ENCODE measurements at regions not wholly inside any gene's neighbourhood (a gene's known extent, or its start where the extent isn't known, plus 50 kb on each side); places are given as distances from the start of the nearest gene placed in this dataset.

DNA sequence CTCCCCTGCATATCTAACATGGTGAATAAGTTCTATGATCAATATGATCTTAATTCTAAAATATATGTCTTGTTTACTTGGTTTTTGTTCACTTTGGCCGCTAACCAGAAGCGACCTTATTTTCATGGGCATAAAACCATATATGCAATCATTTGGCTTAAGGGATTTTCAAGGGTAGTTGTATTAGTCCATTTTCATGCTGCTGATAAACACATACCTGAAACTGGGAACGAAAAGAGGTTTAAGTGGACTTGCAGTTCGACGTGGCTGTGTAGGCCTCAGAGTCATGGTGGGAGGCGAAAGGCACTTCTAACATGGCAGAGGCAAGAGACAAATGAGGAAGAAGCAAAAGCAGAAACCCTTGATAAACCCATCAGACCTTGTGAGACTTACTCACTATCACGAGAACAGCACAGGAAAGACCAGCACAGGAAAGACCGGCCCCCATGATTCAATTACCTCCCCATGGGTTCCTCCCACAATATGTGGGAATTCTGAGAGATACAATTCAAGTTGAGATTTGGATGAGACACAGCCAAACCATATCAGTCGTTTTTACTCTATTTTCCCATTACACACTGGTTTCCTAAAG lies 114.3 kb upstream of the CPEB2 start:
- H3K27me3 ChIP-seq (replicated peaks; ENCODE audit: insufficient read depth) = no peaks in the 10 kb centered on the region
- no peaks in the 10 kb centered on the region for H3K9me3 ChIP-seq
- H3K4me3 ChIP-seq = no peak overlapping the region
- H3K4me1 ChIP-seq (replicated peaks) = no peaks in the 10 kb centered on the region
- intact Hi-C loops (cut with DNase I) = no loop called here
- no peak overlapping the region for H3K27ac ChIP-seq
- H3K36me3 ChIP-seq = no peaks in the 10 kb centered on the region
- no peak for DNase-seq (ENCODE audit: low spot score)
- no peak for TF ChIP-seq POLR2A (IDR thresholded peaks at IDR 0.05)
- TF ChIP-seq POLR2AphosphoS5 (IDR thresholded peaks at IDR 0.05) = no peak
- TF ChIP-seq CTCF (IDR thresholded peaks at IDR 0.05) = no peak
- 91% methylated on average over 9 of the region's 9 CpGs for WGBS

DNA sequence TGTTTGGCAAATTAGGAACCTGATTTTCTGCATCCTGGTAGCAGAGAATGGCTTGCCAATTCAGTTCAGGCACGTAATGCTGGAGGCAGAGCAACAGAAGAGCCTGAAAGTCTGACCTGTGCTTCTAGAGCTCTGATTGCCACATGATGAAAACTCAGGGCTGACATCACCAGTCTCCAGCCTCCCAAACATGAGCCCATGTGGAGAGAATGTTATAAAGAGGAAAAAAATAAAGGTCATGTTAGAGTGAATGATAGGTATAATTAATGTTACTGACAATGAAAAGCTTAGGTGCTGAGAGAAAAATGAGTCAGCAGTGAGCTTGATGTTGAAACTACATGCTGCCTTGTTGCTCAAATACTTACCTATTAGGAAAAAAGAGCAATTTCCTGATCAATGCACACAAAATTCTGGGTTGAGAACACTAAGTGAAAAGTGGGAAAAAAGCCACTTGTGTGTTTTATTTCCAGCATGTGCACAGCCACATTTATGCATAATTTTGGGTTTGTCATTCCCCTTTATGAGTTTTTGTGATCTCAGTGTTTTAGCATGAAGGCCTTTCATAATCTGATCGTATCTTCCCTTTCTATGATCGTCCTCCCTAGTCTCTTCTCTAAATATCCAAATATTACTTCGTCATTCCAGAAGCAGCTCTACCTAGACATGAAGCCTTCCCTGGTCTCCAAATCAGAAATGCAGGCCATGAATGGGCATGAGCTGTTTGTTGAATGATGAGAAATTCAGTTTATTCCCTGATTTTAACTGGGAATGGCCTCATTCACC lies 113.3 kb upstream of the CPEB2 start:
- Histone ChIP-seq H3K27ac (no peak overlapping the region), H3K27me3 (replicated peaks; ENCODE audit: insufficient read depth) (no peaks in the 10 kb centered on the region), H3K9me3 (no peaks in the 10 kb centered on the region), H3K36me3 (no peaks in the 10 kb centered on the region), H3K4me3 (no peak overlapping the region), H3K4me1 (replicated peaks) (no peaks in the 10 kb centered on the region)
- TF ChIP-seq CTCF (IDR thresholded peaks at IDR 0.05) = no peak
- TF ChIP-seq POLR2AphosphoS5 (IDR thresholded peaks at IDR 0.05) = no peak
- TF ChIP-seq POLR2A (IDR thresholded peaks at IDR 0.05) = no peak
- WGBS = 70% methylated on average over 4 of the region's 4 CpGs
- DNase-seq (ENCODE audit: low spot score) = no peak
- intact Hi-C loops (cut with DNase I) = no loop called here

DNA sequence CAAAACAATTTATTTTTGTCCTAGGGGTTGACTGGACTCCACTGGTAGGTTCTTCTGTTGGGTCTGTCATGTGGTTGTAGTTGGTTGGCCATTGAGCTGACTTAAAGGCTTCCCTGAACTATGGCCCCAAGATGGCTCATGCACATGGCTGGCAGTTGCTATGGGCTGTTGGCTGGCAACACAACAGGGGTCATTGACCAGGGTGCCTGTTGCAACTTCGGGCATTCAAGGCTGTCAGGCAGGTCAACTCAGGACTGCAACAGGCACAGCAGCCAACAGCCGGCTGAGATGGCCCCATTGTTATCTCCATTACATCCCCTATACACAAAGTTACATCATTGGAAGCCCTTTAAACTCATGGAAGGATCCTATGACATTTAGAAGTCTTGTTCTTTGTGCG lies 109.7 kb upstream of the CPEB2 start:
- Histone ChIP-seq H3K9me3 (no peaks in the 10 kb centered on the region), H3K36me3 (no peaks in the 10 kb centered on the region), H3K27me3 (replicated peaks; ENCODE audit: insufficient read depth) (no peaks in the 10 kb centered on the region), H3K4me3 (no peak overlapping the region), H3K4me1 (replicated peaks) (no peaks in the 10 kb centered on the region), H3K27ac (no peak overlapping the region)
- DNase-seq (ENCODE audit: low spot score) = no peak
- 94% methylated on average over 3 of the region's 3 CpGs for WGBS
- TF ChIP-seq POLR2AphosphoS5 (IDR thresholded peaks at IDR 0.05) (no peak), POLR2A (IDR thresholded peaks at IDR 0.05) (no peak), CTCF (IDR thresholded peaks at IDR 0.05) (no peak)
- intact Hi-C loops (cut with DNase I) = no loop called here

DNA sequence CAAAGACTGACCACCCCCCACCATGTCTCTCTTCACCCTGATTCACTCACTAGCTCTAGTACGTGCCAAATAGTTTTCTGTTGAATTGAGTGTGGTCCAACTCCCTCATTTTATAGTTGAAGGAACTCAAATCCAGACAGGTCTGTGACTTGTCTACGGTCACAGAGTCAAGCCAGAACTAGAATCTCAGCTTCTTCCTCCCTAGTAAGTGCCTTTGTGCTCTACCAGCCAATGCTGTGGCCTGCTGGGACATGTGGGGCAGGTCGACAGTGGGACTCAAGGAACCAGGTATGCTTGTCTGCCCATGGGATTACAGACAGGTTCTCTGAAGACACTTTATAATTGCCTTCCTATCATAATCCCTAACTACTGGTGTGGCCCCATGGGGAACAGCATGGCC lies 108.6 kb upstream of the CPEB2 start:
- Histone ChIP-seq H3K4me1 (replicated peaks) (no peaks in the 10 kb centered on the region), H3K36me3 (no peaks in the 10 kb centered on the region), H3K9me3 (no peaks in the 10 kb centered on the region), H3K27me3 (replicated peaks; ENCODE audit: insufficient read depth) (no peaks in the 10 kb centered on the region), H3K4me3 (no peak overlapping the region), H3K27ac (no peak overlapping the region)
- DNase-seq (ENCODE audit: low spot score) = no peak
- 44% methylated on average over 3 of the region's 3 CpGs for WGBS
- intact Hi-C loops (cut with DNase I) = no loop called here
- no peak for TF ChIP-seq POLR2A (IDR thresholded peaks at IDR 0.05)
- TF ChIP-seq POLR2AphosphoS5 (IDR thresholded peaks at IDR 0.05) = no peak
- no peak for TF ChIP-seq CTCF (IDR thresholded peaks at IDR 0.05)
